ENCODE measurements at regions not wholly inside any gene's neighbourhood (a gene's known extent, or its start where the extent isn't known, plus 50 kb on each side); places are given as distances from the start of the nearest gene placed in this dataset.

DNA sequence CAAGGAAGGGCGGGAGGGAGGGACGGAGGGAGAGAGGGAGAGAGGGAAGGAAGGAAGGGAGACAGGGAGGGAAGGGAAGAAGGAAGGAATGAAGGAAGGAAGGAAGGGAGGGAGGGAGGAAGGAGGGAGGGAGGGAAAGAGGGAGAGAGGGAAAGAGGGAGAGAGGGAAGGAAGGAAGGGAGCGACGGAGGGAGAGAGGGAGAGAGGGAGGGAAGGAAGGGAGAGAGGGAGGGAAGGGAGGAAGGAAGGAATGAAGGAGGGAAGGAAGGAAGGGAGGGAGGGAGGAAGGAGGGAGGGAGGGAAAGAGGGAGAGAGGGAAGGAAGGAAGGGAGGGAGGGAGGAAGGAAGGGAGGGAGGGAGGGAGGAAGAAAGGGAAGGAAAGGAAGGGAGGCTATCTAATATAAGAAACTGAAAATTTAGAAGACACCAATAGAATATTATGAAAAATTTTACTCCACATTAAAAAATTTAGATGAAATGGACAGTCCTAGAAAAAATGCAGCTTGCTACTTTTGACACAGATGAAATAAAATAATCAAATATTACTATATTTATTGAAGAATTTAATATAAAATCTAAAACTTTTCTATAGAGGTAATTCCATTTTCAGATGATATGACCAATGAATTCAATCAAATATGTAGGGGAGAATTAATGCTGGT lies 280.3 kb upstream of the SLITRK3 start:
- Histone ChIP-seq H3K27me3 (no peaks in the 10 kb centered on the region), H3K9me3 (no peaks in the 10 kb centered on the region), H3K4me3 (no peak overlapping the region), H3K4me1 (no peaks in the 10 kb centered on the region), H3K36me3 (no peaks in the 10 kb centered on the region), H3K27ac (no peak overlapping the region)
- TF ChIP-seq, protein P1, sequence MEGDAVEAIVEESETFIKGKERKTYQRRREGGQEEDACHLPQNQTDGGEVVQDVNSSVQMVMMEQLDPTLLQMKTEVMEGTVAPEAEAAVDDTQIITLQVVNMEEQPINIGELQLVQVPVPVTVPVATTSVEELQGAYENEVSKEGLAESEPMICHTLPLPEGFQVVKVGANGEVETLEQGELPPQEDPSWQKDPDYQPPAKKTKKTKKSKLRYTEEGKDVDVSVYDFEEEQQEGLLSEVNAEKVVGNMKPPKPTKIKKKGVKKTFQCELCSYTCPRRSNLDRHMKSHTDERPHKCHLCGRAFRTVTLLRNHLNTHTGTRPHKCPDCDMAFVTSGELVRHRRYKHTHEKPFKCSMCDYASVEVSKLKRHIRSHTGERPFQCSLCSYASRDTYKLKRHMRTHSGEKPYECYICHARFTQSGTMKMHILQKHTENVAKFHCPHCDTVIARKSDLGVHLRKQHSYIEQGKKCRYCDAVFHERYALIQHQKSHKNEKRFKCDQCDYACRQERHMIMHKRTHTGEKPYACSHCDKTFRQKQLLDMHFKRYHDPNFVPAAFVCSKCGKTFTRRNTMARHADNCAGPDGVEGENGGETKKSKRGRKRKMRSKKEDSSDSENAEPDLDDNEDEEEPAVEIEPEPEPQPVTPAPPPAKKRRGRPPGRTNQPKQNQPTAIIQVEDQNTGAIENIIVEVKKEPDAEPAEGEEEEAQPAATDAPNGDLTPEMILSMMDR (IDR thresholded peaks at IDR 0.05) = no peak
- intact Hi-C loops (cut with DNase I) = no loop called here
- DNase-seq = no peak
- ATAC-seq = no peak

GRCh38 chr3:165466856-165467255 lies 270.7 kb upstream of the SLITRK3 start:
- TF ChIP-seq, protein P1 (IDR thresholded peaks at IDR 0.05) = no peak
- H3K4me3 ChIP-seq = no peak overlapping the region
- no peaks in the 10 kb centered on the region for H3K36me3 ChIP-seq
- DNase-seq (no peak), ATAC-seq (no peak)
- H3K4me1 ChIP-seq = no peaks in the 10 kb centered on the region
- intact Hi-C loops (cut with DNase I) = no loop called here
- H3K9me3 ChIP-seq = no peaks in the 10 kb centered on the region
- no peak overlapping the region for H3K27ac ChIP-seq
- no peaks in the 10 kb centered on the region for H3K27me3 ChIP-seq

GRCh38 chr3:165464736-165465135 lies 268.6 kb upstream of the SLITRK3 start:
- TF ChIP-seq, protein P1 (IDR thresholded peaks at IDR 0.05) = no peak
- Histone ChIP-seq H3K27me3 (no peaks in the 10 kb centered on the region), H3K27ac (no peak overlapping the region), H3K4me3 (no peak overlapping the region), H3K9me3 (no peaks in the 10 kb centered on the region), H3K36me3 (no peaks in the 10 kb centered on the region), H3K4me1 (no peaks in the 10 kb centered on the region)
- intact Hi-C loops (cut with DNase I) = no loop called here
- ATAC-seq (no peak), DNase-seq (no peak)

GRCh38 chr3:165463531-165463930 lies 267.3 kb upstream of the SLITRK3 start:
- no peak overlapping the region for H3K4me3 ChIP-seq
- no peaks in the 10 kb centered on the region for H3K4me1 ChIP-seq
- TF ChIP-seq, protein P1 (IDR thresholded peaks at IDR 0.05) = no peak
- DNase-seq (no peak), ATAC-seq (no peak)
- H3K9me3 ChIP-seq = no peaks in the 10 kb centered on the region
- H3K27ac ChIP-seq = no peak overlapping the region
- intact Hi-C loops (cut with DNase I) = no loop called here
- H3K36me3 ChIP-seq = no peaks in the 10 kb centered on the region
- no peaks in the 10 kb centered on the region for H3K27me3 ChIP-seq

DNA sequence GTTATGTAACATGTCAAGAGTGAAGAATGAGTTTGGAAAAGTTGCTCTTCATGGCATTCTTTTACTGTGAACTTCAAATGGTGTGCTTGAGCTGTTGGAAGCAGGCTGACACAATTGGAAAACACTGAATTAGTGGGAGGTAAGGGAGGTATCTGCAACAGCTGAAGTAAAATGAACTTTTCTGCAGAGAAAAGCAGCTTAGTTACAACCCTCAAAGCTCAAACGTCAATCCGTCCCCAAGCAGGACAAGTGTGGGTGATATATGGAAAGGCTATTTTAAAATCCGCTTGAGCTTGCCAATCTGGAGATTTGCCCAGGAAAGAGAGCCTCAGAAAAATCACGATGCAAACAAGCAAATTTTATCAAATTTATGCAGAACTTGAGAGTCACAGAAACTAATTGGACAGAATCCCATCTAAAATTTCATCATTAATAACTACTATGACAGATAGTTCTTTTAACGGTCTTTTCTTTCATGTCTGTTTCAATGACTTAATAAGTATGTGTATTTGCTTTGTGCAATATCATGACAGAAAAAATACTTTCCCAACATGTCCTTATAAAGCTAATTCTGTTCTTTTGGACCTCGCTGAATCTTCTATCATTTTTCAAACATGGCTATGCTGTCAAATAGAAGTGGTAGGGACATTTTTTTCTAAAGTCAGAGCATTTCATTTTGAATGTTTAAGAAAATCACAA lies 266.6 kb upstream of the SLITRK3 start:
- no peaks in the 10 kb centered on the region for H3K27me3 ChIP-seq
- ATAC-seq (no peak), DNase-seq (no peak)
- no peak overlapping the region for H3K27ac ChIP-seq
- no peaks in the 10 kb centered on the region for H3K36me3 ChIP-seq
- TF ChIP-seq, protein P1 (IDR thresholded peaks at IDR 0.05) = no peak
- no peaks in the 10 kb centered on the region for H3K4me1 ChIP-seq
- intact Hi-C loops (cut with DNase I) = no loop called here
- no peaks in the 10 kb centered on the region for H3K9me3 ChIP-seq
- H3K4me3 ChIP-seq = no peak overlapping the region

Measured in upper lobe of right lung (tissue), 1 donor.